Suprapubic skin (tissue), 4 donors: ENCODE measurements at regions not wholly inside any gene's neighbourhood (a gene's known extent, or its start where the extent isn't known, plus 50 kb on each side); places are given as distances from the start of the nearest gene placed in this dataset.
"Not testable (repeated sequence)": the region's sequence is repeated elsewhere in the genome, so short reads cannot be mapped to it uniquely, and the experiment has no call there.

ENCODE experiments used
- DNase-seq, 2 donors: peaks; one replicate each; pipeline ENCODE4 v3.0.0-alpha.2; 2019; ENCODE audit warnings: low spot score in 2 of 2
- H3K27ac ChIP-seq: fragments of 200-600 bp; sonication (generic); one replicate; pipeline ENCODE4 v1.5.1; 2019
- H3K27me3 ChIP-seq: fragments of 200-600 bp; sonication (generic); one replicate; pipeline ENCODE4 v1.5.1; 2019
- H3K36me3 ChIP-seq: fragments of 200-600 bp; sonication (generic); one replicate; pipeline ENCODE4 v1.5.1; 2019
- H3K4me1 ChIP-seq: fragments of 200-600 bp; sonication (generic); one replicate; pipeline ENCODE4 v1.5.1; 2019
- H3K4me3 ChIP-seq: fragments of 200-600 bp; sonication (generic); one replicate; pipeline ENCODE4 v1.5.1; 2019; ENCODE audit warnings: mild to moderate bottlenecking
- H3K9me3 ChIP-seq: fragments of 200-600 bp; sonication (generic); one replicate; pipeline ENCODE4 v1.5.1; 2019
- CTCF ChIP-seq, 2 donors: fragments of 200-600 bp in 1 of 2; fragments of 450-650 bp in 1 of 2; sonication (generic) in 1 of 2; IDR thresholded peaks; one replicate each; pipeline ENCODE4 v1.5.1; 2016 to 2019; ENCODE audit warnings: antibody characterized with exemption in 2 of 2, mild to moderate bottlenecking in 1 of 2, moderate library complexity in 1 of 2
- EP300 ChIP-seq: sonication (generic); formaldehyde crosslinking; IDR thresholded peaks from one replicate; pipeline ENCODE4 v1.6.1; 2017; ENCODE audit warnings: antibody characterized with exemption
- POLR2A ChIP-seq, 2 donors: fragments of 450-650 bp; IDR thresholded peaks; one replicate each; pipeline ENCODE4 v1.6.1; 2017; ENCODE audit warnings: antibody characterized with exemption in 2 of 2, mild to moderate bottlenecking in 2 of 2, moderate library complexity in 2 of 2
- POLR2AphosphoS5 ChIP-seq, 3 donors: sonication (generic); formaldehyde crosslinking; IDR thresholded peaks; one replicate each; pipeline ENCODE4 v1.6.1; 2017; ENCODE audit warnings: antibody characterized with exemption in 3 of 3
- WGBS: methylation state at CpG from one replicate; pipeline ENCODE4 v1.1.5; 2018; 5-methylcytosine and 5-hydroxymethylcytosine counted together

GRCh38 chr13:90891329-90891728, 456.2 kb upstream of the MIR17HG start:
- Histone ChIP-seq H3K27ac (no peak overlapping the region), H3K9me3 (no peaks in the 10 kb centered on the region), H3K4me1 (no peaks in the 10 kb centered on the region), H3K36me3 (no peaks in the 10 kb centered on the region), H3K27me3 (no peaks in the 10 kb centered on the region), H3K4me3 (no peak overlapping the region)
- 88% methylated on average over 2 of the region's 2 CpGs for WGBS
- no peak for TF ChIP-seq CTCF (IDR thresholded peaks at IDR 0.05)
- no peak for TF ChIP-seq EP300
- no peak for TF ChIP-seq POLR2A (IDR thresholded peaks at IDR 0.05)
- TF ChIP-seq POLR2AphosphoS5 (IDR thresholded peaks at IDR 0.05) = no peak
- DNase-seq = no peak

- H3K36me3 ChIP-seq, DNase-seq, H3K4me3 ChIP-seq, H3K4me1 ChIP-seq, H3K9me3 ChIP-seq, H3K27ac ChIP-seq, H3K27me3 ChIP-seq: not testable (repeated sequence)
- 93% methylated on average over 6 of the region's 6 CpGs for WGBS
These were observed 454.3 kb upstream of the MIR17HG start for GRCh38 chr13:90893199-90893598.

- H3K4me1 ChIP-seq = no peaks in the 10 kb centered on the region
- 86% methylated on average over 2 of the region's 2 CpGs for WGBS
- no peaks in the 10 kb centered on the region for H3K36me3 ChIP-seq
- H3K27ac ChIP-seq = no peak overlapping the region
- no peaks in the 10 kb centered on the region for H3K9me3 ChIP-seq
- DNase-seq = no peak
- no peaks in the 10 kb centered on the region for H3K27me3 ChIP-seq
- no peak overlapping the region for H3K4me3 ChIP-seq
- TF ChIP-seq POLR2A (IDR thresholded peaks at IDR 0.05) (no peak), EP300 (no peak), CTCF (IDR thresholded peaks at IDR 0.05) (no peak), POLR2AphosphoS5 (IDR thresholded peaks at IDR 0.05) (no peak)
These were observed 451.5 kb upstream of the MIR17HG start for GRCh38 chr13:90896002-90896401.

DNA sequence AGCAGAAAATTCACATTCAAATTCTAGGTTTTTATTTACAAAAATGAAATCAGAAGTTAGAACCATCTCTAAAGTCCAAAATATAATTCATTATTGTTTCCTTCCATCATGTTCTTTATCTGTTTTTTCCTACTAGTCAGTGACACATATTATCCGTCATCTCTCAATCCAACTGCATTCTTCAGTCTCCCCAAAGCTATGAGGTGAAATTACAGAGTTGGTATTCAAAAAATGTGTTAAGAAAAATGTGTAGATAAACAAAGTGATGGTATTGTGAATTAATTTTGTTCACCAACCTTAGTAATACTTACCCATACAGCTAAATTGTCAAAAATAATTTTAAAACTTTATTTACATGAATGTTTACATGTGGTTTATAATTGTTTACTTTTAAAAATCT, 448.7 kb upstream of the MIR17HG start:
- Histone ChIP-seq H3K4me3 (no peak overlapping the region), H3K27me3 (no peaks in the 10 kb centered on the region)

DNA sequence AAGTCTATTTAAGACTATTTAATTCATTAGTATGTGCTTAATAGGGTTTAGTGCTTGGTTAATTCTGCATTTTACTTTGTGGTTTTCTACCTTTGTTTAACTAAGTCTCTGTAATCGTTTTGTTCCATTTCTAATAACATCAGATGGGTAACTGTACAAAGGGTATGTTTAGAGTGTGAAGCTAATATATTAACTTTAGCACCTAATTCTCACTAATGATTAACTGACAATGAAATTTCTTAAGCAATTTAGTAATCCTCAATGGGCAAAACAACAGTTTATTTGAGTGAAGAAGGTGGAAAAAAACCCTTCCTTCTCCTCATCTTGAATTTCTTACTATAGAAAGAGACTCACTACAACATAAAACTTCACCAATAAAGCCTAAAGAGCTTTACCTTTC, 448.1 kb upstream of the MIR17HG start:
- Histone ChIP-seq H3K4me1 (no peaks in the 10 kb centered on the region), H3K4me3 (no peak overlapping the region), H3K9me3 (no peaks in the 10 kb centered on the region), H3K36me3 (no peaks in the 10 kb centered on the region), H3K27ac (no peak overlapping the region), H3K27me3 (no peaks in the 10 kb centered on the region)
- no peak for DNase-seq
- WGBS = 74% methylated on average over 1 of the region's 1 CpG
- TF ChIP-seq EP300 (no peak), POLR2A (IDR thresholded peaks at IDR 0.05) (no peak), CTCF (IDR thresholded peaks at IDR 0.05) (no peak), POLR2AphosphoS5 (IDR thresholded peaks at IDR 0.05) (no peak)

More for the DNA sequence above, 448.7 kb upstream of the MIR17HG start:
- no peaks in the 10 kb centered on the region for H3K9me3 ChIP-seq
- WGBS = 87% methylated on average over 1 of the region's 1 CpG
- no peak overlapping the region for H3K27ac ChIP-seq
- TF ChIP-seq POLR2AphosphoS5 (IDR thresholded peaks at IDR 0.05) = no peak
- no peaks in the 10 kb centered on the region for H3K4me1 ChIP-seq
- no peaks in the 10 kb centered on the region for H3K36me3 ChIP-seq
- no peak for DNase-seq

DNA sequence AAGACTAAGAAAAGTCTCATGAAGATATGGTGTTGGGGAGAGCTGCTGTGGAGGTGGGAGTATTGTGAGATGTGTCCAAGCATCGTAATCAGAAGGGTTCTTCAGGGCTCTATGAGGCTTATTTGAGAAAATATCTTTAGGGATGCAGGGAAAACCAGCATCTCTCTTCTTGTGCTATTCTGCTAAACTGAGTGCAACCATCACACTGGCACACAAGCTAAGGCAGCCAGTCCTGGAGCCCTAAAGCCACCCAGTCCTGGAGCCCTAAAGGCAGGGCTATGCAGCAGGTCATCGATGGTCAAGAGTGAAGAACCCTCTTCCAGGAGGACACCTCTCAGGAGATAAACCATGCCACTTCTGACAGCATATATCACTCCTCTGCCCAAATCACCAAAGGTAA, 445.2 kb upstream of the MIR17HG start:
- TF ChIP-seq CTCF (IDR thresholded peaks at IDR 0.05) = no peak
- no peak for TF ChIP-seq EP300
- TF ChIP-seq POLR2AphosphoS5 (IDR thresholded peaks at IDR 0.05) = no peak
- no peak for TF ChIP-seq POLR2A (IDR thresholded peaks at IDR 0.05)
- Histone ChIP-seq H3K36me3 (no peaks in the 10 kb centered on the region), H3K27ac (no peak overlapping the region), H3K4me3 (no peak overlapping the region), H3K4me1 (no peaks in the 10 kb centered on the region), H3K27me3 (no peaks in the 10 kb centered on the region), H3K9me3 (no peaks in the 10 kb centered on the region)
- WGBS = 91% methylated on average over 2 of the region's 2 CpGs
- DNase-seq = no peak
